K562 (cell line): ENCODE measurements at regions not wholly inside any gene's neighbourhood (a gene's known extent, or its start where the extent isn't known, plus 50 kb on each side); places are given as distances from the start of the nearest gene placed in this dataset.

Experiments
- BCL6 ChIP-seq: fragments of 250-450 bp; sonication (Bioruptor Pico); IDR thresholded peaks from 2 replicates; pipeline ENCODE4 v1.4.0; 2020
- EP300 ChIP-seq: IDR thresholded peaks from 2 replicates; pipeline ENCODE4 v1.6.1; 2012; ENCODE audit warnings: low read length, improper control_type of control experiment
- ESRRA ChIP-seq: fragments of 450-650 bp; IDR thresholded peaks from 2 replicates; pipeline ENCODE4 v1.6.1; 2014; ENCODE audit warnings: low read depth, mild to moderate bottlenecking, moderate library complexity, borderline replicate concordance
- ETV6 ChIP-seq, 3 experiments: fragments of 150-350 bp in 1 of 3; sonication (generic) in 1 of 3; formaldehyde crosslinking in 1 of 3; IDR thresholded peaks; 2 replicates each; pipeline versions ENCODE4 v1.6.1 to v1.8.0; 2014 to 2022; ENCODE audit warnings: borderline replicate concordance in 2 of 3, low read depth in 2 of 3, antibody characterized with exemption in 1 of 3, low read length in 1 of 3, mild to moderate bottlenecking in 1 of 3, missing genetic modification reagents in 1 of 3
- JUN ChIP-seq, 2 experiments: sonication (generic) in 1 of 2; formaldehyde crosslinking in 1 of 2; IDR thresholded peaks; 2 replicates each; pipeline versions ENCODE4 v1.6.1 to v1.8.0; 2012 to 2022; ENCODE audit warnings: borderline replicate concordance in 2 of 2, mild to moderate bottlenecking in 2 of 2, improper control_type of control experiment in 1 of 2, low read depth in 1 of 2, low read length in 1 of 2, missing genetic modification reagents in 1 of 2
- POLR2AphosphoS2 ChIP-seq: IDR thresholded peaks from 2 replicates; pipeline ENCODE4 v1.6.1; 2012; ENCODE audit warnings: low read length, improper control_type of control experiment
- SMAD2 ChIP-seq: fragments of 150-350 bp; IDR thresholded peaks from 2 replicates; pipeline ENCODE4 v1.6.1; 2014; ENCODE audit warnings: low read depth, mild to moderate bottlenecking, low read length
- SRF ChIP-seq, 2 experiments: fragments of 250-450, 450-650 bp in 1 of 2; sonication (Bioruptor Pico) in 1 of 2; sonication (generic) in 1 of 2; formaldehyde crosslinking; IDR thresholded peaks; 2 replicates each; pipeline versions ENCODE4 v1.5.0 to v1.5.1; 2020 to 2022; ENCODE audit warnings: mild to moderate bottlenecking in 1 of 2, missing genetic modification reagents in 1 of 2
- ZNF766 ChIP-seq: fragments of 200-800 bp; sonication (Bioruptor generic); conservative IDR thresholded peaks from 2 replicates; pipeline ENCODE4 v1.6.1; 2016; ENCODE audit warnings: missing genetic modification characterization, missing compliant biosample characterization

- TF ChIP-seq POLR2AphosphoS2 (no peak), BCL6 (no peak), SMAD2 (no peak), ETV6 (IDR thresholded peaks at IDR 0.05; ENCODE audit: borderline replicate concordance in 1 of 2, low read depth in 2 of 2, low read length in 1 of 2) (no peak), ETV6 (CRISPR knock-in tag; IDR thresholded peaks at IDR 0.05; ENCODE audit: borderline replicate concordance) (no peak), EP300 (no peak), ESRRA (no peak), JUN (IDR thresholded peaks at IDR 0.05; ENCODE audit: borderline replicate concordance, low read depth, low read length) (no peak), JUN (CRISPR knock-in tag; IDR thresholded peaks at IDR 0.05; ENCODE audit: borderline replicate concordance) (no peak), SRF (CRISPR knock-in tag; IDR thresholded peaks at IDR 0.05) (no peak), ZNF766 (no peak)
These were observed 93.0 kb upstream of the PELI2 start for GRCh38 chr14:56025191-56025590.
